H1 (cell line): ENCODE measurements at regions not wholly inside any gene's neighbourhood (a gene's known extent, or its start where the extent isn't known, plus 50 kb on each side); places are given as distances from the start of the nearest gene placed in this dataset.

ENCODE experiments used
- CTCF ChIA-PET: fragments of 300-600 bp; sonication (Branson Sonifier 250); formaldehyde crosslinking; loops from one replicate; lab custom pipeline; 2021; ENCODE audit not compliant: partially characterized antibody; lab: Charles Lee
- POLR2A ChIA-PET: fragments of 300-600 bp; sonication (Branson Sonifier 250); formaldehyde crosslinking; loops from one replicate; lab custom pipeline; 2021; ENCODE audit warnings: inconsistent platforms; ENCODE audit not compliant: partially characterized antibody; lab: Charles Lee
- DNase-seq, 2 experiments: peaks; one replicate each; pipeline versions ENCODE4 v3.0.0 to v3.0.0-alpha.2; 2010 to 2022; ENCODE audit warnings: low spot score in 2 of 2, low read depth in 1 of 2, mixed read lengths in 1 of 2
- FAIRE-seq: peaks from 2 replicates; lab custom pipeline; 2011; peaks lifted over from hg19 to GRCh38; lab: Jason Lieb, UNC
- H2AFZ ChIP-seq: 2 replicates; pipeline ENCODE4 v1.8.1; 2012; ENCODE audit warnings: low read length, inconsistent platforms
- H2AK5ac ChIP-seq: 2 replicates; pipeline ENCODE4 v1.6.1; 2013; ENCODE audit warnings: low read depth, low read length
- H2BK120ac ChIP-seq: replicated peaks from 2 replicates; pipeline ENCODE3; 2013; ENCODE audit warnings: low read depth, low read length, inconsistent platforms
- H2BK12ac ChIP-seq: 2 replicates; pipeline ENCODE4 v1.6.1; 2013; ENCODE audit warnings: low read depth, low read length
- H2BK15ac ChIP-seq: 2 replicates; pipeline ENCODE4 v1.6.1; 2013; ENCODE audit warnings: low read length
- H2BK20ac ChIP-seq: 2 replicates; pipeline ENCODE4 v1.6.1; 2013; ENCODE audit warnings: low read length
- H2BK5ac ChIP-seq: 2 replicates; pipeline ENCODE4 v1.6.1; 2013; ENCODE audit warnings: low read depth, low read length
- H3K14ac ChIP-seq: 2 replicates; pipeline ENCODE4 v1.6.1; 2013; ENCODE audit warnings: inconsistent platforms; ENCODE audit not compliant: insufficient read length
- H3K18ac ChIP-seq: 2 replicates; pipeline ENCODE4 v1.6.1; 2013; ENCODE audit warnings: low read length; ENCODE audit errors: extremely low read depth
- H3K23ac ChIP-seq: 2 replicates; pipeline ENCODE4 v1.6.1; 2013; ENCODE audit warnings: inconsistent platforms; ENCODE audit not compliant: insufficient read length
- H3K23me2 ChIP-seq: 2 replicates; pipeline ENCODE4 v1.6.1; 2013; ENCODE audit warnings: low read depth, low read length
- H3K27ac ChIP-seq: 2 replicates; pipeline ENCODE4 v1.6.1; 2011; ENCODE audit warnings: low read depth, low read length, inconsistent platforms
- H3K27me3 ChIP-seq, 4 experiments: replicated peaks in 1 of 4; 1 replicate in 1 of 4; 2 replicates in 3 of 4; pipeline versions ENCODE4 v1.6.1 to v1.8.1; 2011 to 2013; ENCODE audit warnings: low read length in 3 of 4, mild to moderate bottlenecking in 3 of 4, inconsistent platforms in 2 of 4, mixed read lengths in 2 of 4, moderate library complexity in 1 of 4; ENCODE audit not compliant: control insufficient read depth in 3 of 4, insufficient read depth in 3 of 4; ENCODE audit errors: extremely low read depth in 1 of 4
- H3K36me3 ChIP-seq, 4 experiments: 2 replicates each; pipeline versions ENCODE4 v1.6.1 to v1.8.1; 2011 to 2013; ENCODE audit warnings: mild to moderate bottlenecking in 4 of 4, low read length in 3 of 4, moderate library complexity in 2 of 4, control low read depth in 1 of 4, inconsistent platforms in 1 of 4; ENCODE audit not compliant: insufficient read depth in 4 of 4, control insufficient read depth in 2 of 4
- H3K4ac ChIP-seq: replicated peaks from 2 replicates; pipeline ENCODE3; 2013; ENCODE audit warnings: low read length, low read depth, mixed read lengths, inconsistent platforms; ENCODE audit not compliant: insufficient read length
- H3K4me1 ChIP-seq, 4 experiments: replicated peaks in 1 of 4; 1 replicate in 1 of 4; 2 replicates in 3 of 4; pipeline versions ENCODE4 v1.6.1 to v1.8.1; 2011 to 2013; ENCODE audit warnings: low read length in 3 of 4, inconsistent platforms in 2 of 4, mixed read lengths in 1 of 4; ENCODE audit not compliant: insufficient read depth in 4 of 4, control insufficient read depth in 3 of 4
- H3K4me2 ChIP-seq, 2 experiments: 2 replicates each; pipeline versions ENCODE4 v1.6.1 to v1.8.1; 2011 to 2013; ENCODE audit warnings: low read depth in 2 of 2, low read length in 2 of 2, control low read depth in 1 of 2, inconsistent platforms in 1 of 2, mild to moderate bottlenecking in 1 of 2; ENCODE audit not compliant: insufficient read depth in 1 of 2
- H3K4me3 ChIP-seq, 4 experiments: fragments of 200-600, 300-600 bp in 1 of 4; sonication (generic), shearing (Covaris generic), sonication (Bioruptor Twin) in 1 of 4; 2 replicates each; pipeline versions ENCODE4 v1.5.1 to v1.8.1; 2011 to 2016; ENCODE audit warnings: low read length in 4 of 4, low read depth in 3 of 4, control low read depth in 2 of 4, inconsistent platforms in 2 of 4, mild to moderate bottlenecking in 2 of 4, mixed read lengths in 1 of 4, moderate library complexity in 1 of 4; ENCODE audit not compliant: insufficient read depth in 2 of 4; ENCODE audit errors: extremely low read depth in 1 of 4
- H3K56ac ChIP-seq: replicated peaks from 2 replicates; pipeline ENCODE3; 2013; ENCODE audit warnings: low read depth, mild to moderate bottlenecking, mixed read lengths, low read length, inconsistent platforms; ENCODE audit not compliant: insufficient read length
- H3K79me1 ChIP-seq: 2 replicates; pipeline ENCODE4 v1.6.1; 2013; ENCODE audit warnings: low read depth, low read length, control low read depth
- H3K79me2 ChIP-seq, 2 experiments: 2 replicates each; pipeline versions ENCODE4 v1.6.1 to v1.8.1; 2012 to 2013; ENCODE audit warnings: low read length in 2 of 2, mild to moderate bottlenecking in 2 of 2, inconsistent platforms in 1 of 2; ENCODE audit not compliant: insufficient read depth in 2 of 2, control insufficient read depth in 1 of 2
- H3K9ac ChIP-seq, 4 experiments: replicated peaks in 1 of 4; 1 replicate in 1 of 4; 2 replicates in 3 of 4; pipeline versions ENCODE4 v1.6.1 to v1.8.1; 2011 to 2013; ENCODE audit warnings: low read depth in 3 of 4, low read length in 3 of 4, control low read depth in 2 of 4, mild to moderate bottlenecking in 2 of 4, moderate library complexity in 2 of 4, inconsistent platforms in 1 of 4; ENCODE audit errors: extremely low read depth in 1 of 4
- H3K9me3 ChIP-seq, 2 experiments: 2 replicates each; pipeline versions ENCODE4 v1.6.1 to v1.8.1; 2012 to 2013; ENCODE audit warnings: mild to moderate bottlenecking in 2 of 2, moderate library complexity in 2 of 2, control low read depth in 1 of 2, inconsistent platforms in 1 of 2, low read depth in 1 of 2, low read length in 1 of 2, mixed read lengths in 1 of 2; ENCODE audit not compliant: insufficient read depth in 2 of 2
- H4K20me1 ChIP-seq, 2 experiments: replicated peaks in 1 of 2; 2 replicates each; pipeline versions ENCODE3 to v1.8.1; 2011 to 2013; ENCODE audit warnings: inconsistent platforms in 2 of 2, low read length in 2 of 2, mild to moderate bottlenecking in 1 of 2; ENCODE audit not compliant: insufficient read depth in 2 of 2, control insufficient read depth in 1 of 2
- H4K5ac ChIP-seq: 2 replicates; pipeline ENCODE4 v1.6.1; 2013; ENCODE audit warnings: low read length, low read depth, mixed read lengths, inconsistent platforms; ENCODE audit not compliant: insufficient read length
- H4K8ac ChIP-seq: 2 replicates; pipeline ENCODE4 v1.8.0; 2013; ENCODE audit warnings: mild to moderate bottlenecking, moderate library complexity, low read length, inconsistent platforms; ENCODE audit not compliant: insufficient read depth; ENCODE audit errors: extremely low read depth
- H4K91ac ChIP-seq: replicated peaks from 2 replicates; pipeline ENCODE3; 2013; ENCODE audit warnings: low read length, mixed read lengths, inconsistent platforms; ENCODE audit not compliant: insufficient read length
- ASH2L ChIP-seq: fragments of 200-600, 300-600 bp; sonication (generic); IDR thresholded peaks from one replicate; pipeline ENCODE4 v1.7.1; 2017; ENCODE audit warnings: low read length
- CBX8 ChIP-seq: fragments of 300-800, 300-1000 bp; sonication (generic); IDR thresholded peaks from 2 replicates; pipeline ENCODE4 v1.7.1; 2016; ENCODE audit warnings: low read depth, low read length, borderline replicate concordance
- EGR1 ChIP-seq: IDR thresholded peaks from 2 replicates; pipeline ENCODE4 v1.6.1; 2011; ENCODE audit warnings: low read depth, low read length, borderline replicate concordance
- HDAC2 ChIP-seq, 2 experiments: fragments of 300-600 bp in 1 of 2; sonication (generic) in 1 of 2; IDR thresholded peaks; 2 replicates each; pipeline ENCODE4 v1.6.1; 2011 to 2012; ENCODE audit warnings: low read depth in 2 of 2, low read length in 2 of 2, mild to moderate bottlenecking in 2 of 2, moderate library complexity in 2 of 2, borderline replicate concordance in 1 of 2, inconsistent platforms in 1 of 2
- JUND ChIP-seq: IDR thresholded peaks from 2 replicates; pipeline ENCODE4 v1.6.1; 2011; ENCODE audit warnings: mild to moderate bottlenecking, improper control_type of control experiment, low read length
- KDM1A ChIP-seq: fragments of 200-600, 300-600 bp; sonication (generic); IDR thresholded peaks from 2 replicates; pipeline ENCODE4 v1.7.1; 2016; ENCODE audit warnings: mild to moderate bottlenecking, low read length, borderline replicate concordance
- RBBP5 ChIP-seq: IDR thresholded peaks from 2 replicates; pipeline ENCODE4 v1.7.1; 2012; ENCODE audit warnings: low read depth, mild to moderate bottlenecking, inconsistent platforms, low read length, moderate library complexity, borderline replicate concordance
- WGBS, 2 experiments: shearing (Covaris generic) in 1 of 2; methylation state at CpG; one replicate each; pipeline versions ENCODE4 v1.1.6 to v1.1.7; 2013 to 2015; ENCODE audit warnings: low lambda C conversion rate in 2 of 2, mixed read lengths in 2 of 2, inconsistent platforms in 1 of 2, low coverage in 1 of 2, missing lambda C conversion rate in 1 of 2; ENCODE audit not compliant: insufficient replicate concordance in 2 of 2, insufficient coverage in 1 of 2, insufficient read length in 1 of 2; ENCODE audit errors: extremely low coverage in 1 of 2, missing lambda C conversion rate in 1 of 2; 5-methylcytosine and 5-hydroxymethylcytosine counted together

DNA sequence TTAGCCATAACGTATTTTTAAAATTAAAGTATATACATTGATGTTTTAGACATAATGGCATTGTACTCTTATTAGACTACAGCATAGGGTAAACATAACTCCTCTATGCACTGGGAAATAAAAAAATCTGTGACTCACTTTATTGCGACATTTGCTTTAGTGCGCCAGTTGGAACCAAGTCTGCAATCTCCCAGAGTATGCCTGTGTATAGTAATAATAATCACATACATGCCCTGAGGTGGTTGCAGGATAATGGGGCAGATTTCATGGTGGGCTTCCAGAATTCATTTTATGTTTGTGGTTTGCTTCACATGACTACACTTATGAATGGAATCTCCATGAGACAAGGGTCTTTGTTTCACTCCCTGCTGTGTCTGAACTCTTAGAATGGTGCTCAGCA, 66.9 kb upstream of the N4BP1 start:
- Histone ChIP-seq H3K23me2 (no peaks in the 10 kb centered on the region), H2BK15ac (no peak overlapping the region), H3K4me3 (no peak overlapping the region), H4K5ac (no peak overlapping the region), H3K18ac (no peak overlapping the region), H3K79me1 (no peaks in the 10 kb centered on the region), H3K9ac (no peak overlapping the region), H2BK5ac (no peak overlapping the region), H2BK20ac (no peak overlapping the region), H3K4me1 (no peaks in the 10 kb centered on the region), H3K27ac (no peak overlapping the region), H2AK5ac (no peak overlapping the region), H3K79me2 (no peaks in the 10 kb centered on the region), H3K36me3 (no peaks in the 10 kb centered on the region), H3K27me3 (no peaks in the 10 kb centered on the region), H3K9me3 (0 out of 4 replicates have a peak, but pooled peaks cover 0 to 3% of the 10 kb centered on the region in 2 experiments), H4K20me1 (no peaks in the 10 kb centered on the region), H3K14ac (no peak overlapping the region), H3K56ac (no peak overlapping the region), H3K4me2 (no peak overlapping the region), H2BK12ac (no peak overlapping the region), H3K23ac (no peak overlapping the region), H2AFZ (no peak overlapping the region), H4K91ac (no peak overlapping the region), H3K4ac (no peak overlapping the region), H4K8ac (no peak overlapping the region), H2BK120ac (no peak overlapping the region)
- POLR2A ChIA-PET, result no interaction called here
- CTCF ChIA-PET, result no interaction called here
- DNase-seq (no peak), FAIRE-seq (no peak)
- 93% methylated on average over 3 of the region's 3 CpGs; no CpG with 5 or more reads in 1 of the 2 experiments for WGBS, 2 experiments
- TF ChIP-seq RBBP5 (no peak), KDM1A (no peak), EGR1 (no peak), ASH2L (no peak), JUND (no peak), CBX8 (no peak), HDAC2 (IDR thresholded peaks at IDR 0.05; ENCODE audit: borderline replicate concordance in 1 of 2, low read depth in 2 of 2, low read length in 2 of 2) (no peak)
